HFF-Myc (cell line): ENCODE measurements at regions not wholly inside any gene's neighbourhood (a gene's known extent, or its start where the extent isn't known, plus 50 kb on each side); places are given as distances from the start of the nearest gene placed in this dataset.
"Not testable (repeated sequence)": the region's sequence is repeated elsewhere in the genome, so short reads cannot be mapped to it uniquely, and the experiment has no call there.

Experiments used
- DNase-seq: peaks from one replicate; pipeline ENCODE4 v3.0.0-alpha.2; 2011; ENCODE audit warnings: low read depth; ENCODE audit errors: extremely low read depth
- H3K4me3 ChIP-seq: replicated peaks from 2 replicates; pipeline ENCODE4 v1.5.1; 2011; ENCODE audit warnings: low read depth, mild to moderate bottlenecking, control low read depth, low read length
- TF ChIP-seq, protein P1 (sequence below): IDR thresholded peaks from 2 replicates; pipeline ENCODE4 v1.5.1; 2012; ENCODE audit warnings: mild to moderate bottlenecking, low read depth, low read length, control low read depth; ENCODE audit errors: missing control alignments

DNA sequence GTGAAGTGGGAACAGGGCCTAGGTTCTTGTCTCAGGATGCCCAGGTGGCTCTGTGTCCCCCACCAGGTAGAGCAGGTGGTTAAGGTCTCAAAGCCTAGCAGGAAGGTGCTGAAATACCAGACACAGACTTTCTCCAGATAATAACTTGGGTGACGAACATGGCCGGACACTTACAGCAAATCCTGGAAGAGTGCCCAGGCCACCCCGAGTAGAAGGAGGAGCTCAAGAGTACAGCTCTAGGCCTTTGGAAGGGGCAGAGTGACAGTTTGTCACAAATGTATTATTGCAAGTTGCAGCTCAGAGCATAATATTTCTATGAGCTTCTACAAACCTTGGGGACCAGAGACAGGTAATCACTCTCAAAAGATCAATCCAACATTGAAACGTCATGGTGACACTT lies 251.6 kb upstream of the SOX4 start:
- H3K4me3 ChIP-seq: no peak overlapping the region
- TF ChIP-seq, protein P1, sequence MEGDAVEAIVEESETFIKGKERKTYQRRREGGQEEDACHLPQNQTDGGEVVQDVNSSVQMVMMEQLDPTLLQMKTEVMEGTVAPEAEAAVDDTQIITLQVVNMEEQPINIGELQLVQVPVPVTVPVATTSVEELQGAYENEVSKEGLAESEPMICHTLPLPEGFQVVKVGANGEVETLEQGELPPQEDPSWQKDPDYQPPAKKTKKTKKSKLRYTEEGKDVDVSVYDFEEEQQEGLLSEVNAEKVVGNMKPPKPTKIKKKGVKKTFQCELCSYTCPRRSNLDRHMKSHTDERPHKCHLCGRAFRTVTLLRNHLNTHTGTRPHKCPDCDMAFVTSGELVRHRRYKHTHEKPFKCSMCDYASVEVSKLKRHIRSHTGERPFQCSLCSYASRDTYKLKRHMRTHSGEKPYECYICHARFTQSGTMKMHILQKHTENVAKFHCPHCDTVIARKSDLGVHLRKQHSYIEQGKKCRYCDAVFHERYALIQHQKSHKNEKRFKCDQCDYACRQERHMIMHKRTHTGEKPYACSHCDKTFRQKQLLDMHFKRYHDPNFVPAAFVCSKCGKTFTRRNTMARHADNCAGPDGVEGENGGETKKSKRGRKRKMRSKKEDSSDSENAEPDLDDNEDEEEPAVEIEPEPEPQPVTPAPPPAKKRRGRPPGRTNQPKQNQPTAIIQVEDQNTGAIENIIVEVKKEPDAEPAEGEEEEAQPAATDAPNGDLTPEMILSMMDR: no peak
- DNase-seq: no peak

DNA sequence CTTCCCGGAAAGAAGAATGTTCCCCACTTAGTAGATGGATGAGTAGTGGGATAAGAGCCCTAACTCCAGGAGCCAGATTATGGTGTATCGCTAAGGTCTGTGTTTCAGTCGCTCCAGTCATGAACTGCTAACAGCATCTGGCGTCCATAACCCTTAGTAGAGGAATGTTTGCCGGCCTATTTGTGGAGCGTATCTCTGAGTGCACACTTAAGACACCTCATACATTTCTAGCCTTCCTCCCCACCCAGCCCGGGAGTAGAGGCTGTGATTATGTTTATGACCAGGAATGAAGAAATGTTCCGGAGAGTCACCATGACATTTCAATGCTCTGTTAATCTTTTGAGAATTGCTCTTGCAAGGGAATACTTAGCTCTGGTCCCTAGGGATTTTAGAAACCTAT lies 251.1 kb upstream of the SOX4 start:
- no peak for DNase-seq
- no peak overlapping the region for H3K4me3 ChIP-seq
- TF ChIP-seq, protein P1: no peak

DNA sequence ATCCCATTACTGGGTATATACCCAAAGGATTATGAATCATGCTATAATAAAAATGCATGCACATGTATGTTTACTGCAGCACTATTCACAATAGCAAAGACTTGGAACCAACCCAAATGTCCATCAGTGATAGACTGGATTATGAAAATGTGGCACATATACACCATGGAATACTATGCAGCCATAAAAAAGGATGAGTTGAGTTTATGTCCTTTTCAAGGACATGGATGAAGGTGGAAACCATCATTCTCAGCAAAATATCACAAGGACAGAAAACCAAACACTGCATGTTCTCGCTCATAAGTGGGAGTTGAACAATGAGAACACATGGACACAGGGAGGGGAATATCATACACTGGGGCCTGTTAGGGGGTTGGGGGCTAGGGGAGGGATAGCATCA lies 247.8 kb upstream of the SOX4 start:
- H3K4me3 ChIP-seq, DNase-seq: not testable (repeated sequence)

DNA sequence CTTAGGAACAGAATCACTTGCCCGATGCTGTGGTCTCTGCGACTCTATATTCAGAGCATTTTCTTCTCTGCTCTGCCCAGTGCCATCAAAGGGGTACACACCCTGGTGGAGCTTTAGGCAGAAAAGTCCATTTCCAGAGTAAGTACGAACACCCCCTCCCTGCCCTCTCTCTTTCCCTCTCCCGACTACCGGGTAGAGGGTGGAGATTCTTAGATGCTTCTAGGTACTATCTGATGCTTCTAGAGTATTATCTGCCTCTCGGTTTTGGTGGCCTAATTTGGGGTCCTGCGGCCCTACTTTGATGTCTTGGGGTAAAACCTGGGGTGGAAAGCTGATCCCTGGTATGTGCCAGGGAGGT lies 245.4 kb upstream of the SOX4 start:
- TF ChIP-seq, protein P1: no peak
- no peak overlapping the region for H3K4me3 ChIP-seq
- DNase-seq: no peak

DNA sequence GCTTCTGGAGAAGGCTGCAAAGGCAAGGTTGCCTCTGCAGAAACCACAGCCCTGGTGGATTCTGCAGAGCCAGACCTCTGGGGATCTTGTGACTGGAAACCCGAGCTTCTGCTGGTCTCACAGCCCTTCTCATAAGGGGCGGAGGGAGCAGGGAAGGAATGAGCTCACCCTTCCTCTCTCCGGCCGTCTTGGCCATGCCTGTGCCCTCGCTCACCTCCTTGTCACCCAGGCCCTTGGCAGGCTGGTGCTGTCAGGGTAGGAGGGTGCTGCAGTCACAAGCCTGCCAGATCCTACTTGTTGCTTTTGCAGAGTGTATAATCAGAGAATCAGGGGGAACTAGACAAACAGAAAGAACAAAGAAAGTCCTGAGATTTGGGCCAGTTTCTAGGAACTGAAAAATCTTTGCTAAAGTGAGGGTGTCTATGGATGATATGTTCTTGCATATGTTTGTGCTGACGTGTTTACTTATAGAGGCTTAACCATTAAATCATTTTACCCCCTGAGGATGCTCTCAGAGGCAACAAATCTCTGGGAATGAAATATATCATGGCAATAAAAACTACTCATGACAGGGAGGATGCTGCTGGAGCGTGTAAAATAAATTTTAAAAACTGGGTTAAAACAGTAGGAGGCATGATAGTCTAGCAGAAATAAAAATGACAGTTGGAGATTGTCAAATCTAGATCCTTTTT lies 244.9 kb upstream of the SOX4 start:
- TF ChIP-seq, protein P1: no peak
- no peak overlapping the region for H3K4me3 ChIP-seq
- DNase-seq: no peak

DNA sequence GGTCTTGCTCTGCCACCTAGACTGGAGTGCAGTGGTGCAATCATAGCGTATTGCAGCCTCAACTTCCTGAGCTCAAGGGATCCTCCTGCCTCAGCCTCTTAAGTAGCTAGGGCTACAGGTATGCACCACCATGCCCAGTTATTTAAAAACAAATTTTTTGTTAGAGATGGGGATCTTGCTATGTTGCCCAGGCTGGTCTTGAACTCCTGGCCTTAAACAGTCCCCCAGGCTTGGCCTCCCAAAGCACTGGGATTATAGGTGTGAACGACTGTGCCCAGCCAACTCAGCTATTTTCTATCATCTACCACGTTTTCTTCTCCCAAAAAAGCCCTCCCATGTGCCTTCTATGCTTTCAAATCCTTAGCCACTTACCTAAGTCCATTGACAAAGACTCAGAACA lies 243.7 kb upstream of the SOX4 start:
- TF ChIP-seq, protein P1: no peak
- H3K4me3 ChIP-seq: no peak overlapping the region
- no peak for DNase-seq

DNA sequence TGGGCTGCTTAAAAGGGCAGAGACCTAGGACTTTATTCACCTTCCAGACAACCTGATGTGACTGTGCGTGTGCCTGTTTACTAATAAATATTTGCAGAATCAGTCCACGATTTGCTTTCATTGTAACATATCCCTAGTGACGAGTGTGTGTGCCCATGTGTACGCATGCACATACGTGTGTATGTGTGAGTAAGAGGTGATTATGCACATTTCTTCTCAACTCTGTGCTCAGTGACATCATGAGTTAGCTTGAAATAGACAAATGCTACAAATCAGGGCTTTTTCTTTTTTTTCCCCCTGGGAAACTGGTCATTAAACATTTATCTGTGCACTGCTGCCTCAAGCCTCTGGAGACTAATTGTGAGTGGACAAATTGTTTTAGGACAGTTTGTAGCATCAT lies 242.6 kb upstream of the SOX4 start:
- TF ChIP-seq, protein P1: no peak
- no peak for DNase-seq
- no peak overlapping the region for H3K4me3 ChIP-seq
